KBM-7 (cell line): ENCODE measurements at regions not wholly inside any gene's neighbourhood (a gene's known extent, or its start where the extent isn't known, plus 50 kb on each side); places are given as distances from the start of the nearest gene placed in this dataset.

Experiments used
- DNase-seq: peaks from one replicate; pipeline ENCODE4 v3.0.0-alpha.2; 2015
- in situ Hi-C: fragments of 300-500 bp; cut with MboI; formaldehyde crosslinking; loops from 2 replicates; pipeline ENCODE4 v1.14.3; 2020; ENCODE audit warnings: low sequenced_read_pairs, low pct_unique_long_range_greater_than_20kb, mixed read lengths

DNA sequence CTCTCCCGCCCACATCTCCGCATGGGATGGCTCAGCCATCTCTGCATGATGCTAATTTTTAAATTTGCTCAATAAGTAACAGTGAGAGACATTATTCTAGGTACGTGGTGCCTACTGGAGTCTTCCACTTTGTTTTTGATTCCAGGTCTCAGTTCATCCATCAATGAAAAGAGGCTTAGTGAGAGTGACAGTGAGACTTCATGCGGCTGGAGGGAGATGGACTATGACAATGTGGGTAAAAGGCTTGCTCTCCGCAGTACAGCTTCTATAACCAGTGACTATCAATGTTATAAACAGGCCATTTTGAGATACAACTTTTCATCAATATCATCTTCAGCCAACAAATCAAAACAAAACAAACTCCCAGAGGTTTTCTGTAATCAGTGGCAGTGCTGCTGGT is 563.4 kb upstream of the MKI67 start:
- in situ Hi-C loops, result no loop called here
- no peak for DNase-seq

DNA sequence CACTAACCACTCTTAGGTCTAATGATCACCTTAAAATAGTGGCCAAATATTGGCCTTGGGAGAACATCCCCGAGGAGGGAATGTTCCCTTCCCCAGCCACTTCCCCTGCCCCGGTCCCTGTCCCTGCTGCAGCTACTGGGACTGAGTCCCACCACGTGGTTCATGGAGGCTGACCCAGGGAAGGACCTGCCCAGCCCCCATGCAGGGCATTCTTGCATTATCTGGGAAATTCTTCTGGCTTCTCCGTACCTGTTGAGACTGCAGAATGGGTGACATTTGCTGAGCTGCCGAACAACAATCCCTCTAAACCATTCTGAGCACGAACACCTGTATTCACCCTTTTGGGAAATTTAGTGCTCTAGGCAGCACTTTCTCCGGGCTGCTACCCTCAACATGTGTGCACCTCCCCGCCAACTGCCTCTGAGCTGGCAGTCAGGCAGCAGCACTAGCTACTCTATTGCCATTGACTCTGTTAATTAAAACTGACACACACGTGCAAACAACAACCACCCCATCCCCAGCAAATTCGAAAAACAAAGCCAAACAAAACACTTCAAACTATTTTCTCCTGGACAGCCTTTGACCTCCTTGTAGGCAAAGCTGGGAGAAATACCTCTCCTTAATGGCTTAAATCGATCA is 567.4 kb upstream of the MKI67 start:
- in situ Hi-C loops, result no loop called here
- no peak for DNase-seq

DNA sequence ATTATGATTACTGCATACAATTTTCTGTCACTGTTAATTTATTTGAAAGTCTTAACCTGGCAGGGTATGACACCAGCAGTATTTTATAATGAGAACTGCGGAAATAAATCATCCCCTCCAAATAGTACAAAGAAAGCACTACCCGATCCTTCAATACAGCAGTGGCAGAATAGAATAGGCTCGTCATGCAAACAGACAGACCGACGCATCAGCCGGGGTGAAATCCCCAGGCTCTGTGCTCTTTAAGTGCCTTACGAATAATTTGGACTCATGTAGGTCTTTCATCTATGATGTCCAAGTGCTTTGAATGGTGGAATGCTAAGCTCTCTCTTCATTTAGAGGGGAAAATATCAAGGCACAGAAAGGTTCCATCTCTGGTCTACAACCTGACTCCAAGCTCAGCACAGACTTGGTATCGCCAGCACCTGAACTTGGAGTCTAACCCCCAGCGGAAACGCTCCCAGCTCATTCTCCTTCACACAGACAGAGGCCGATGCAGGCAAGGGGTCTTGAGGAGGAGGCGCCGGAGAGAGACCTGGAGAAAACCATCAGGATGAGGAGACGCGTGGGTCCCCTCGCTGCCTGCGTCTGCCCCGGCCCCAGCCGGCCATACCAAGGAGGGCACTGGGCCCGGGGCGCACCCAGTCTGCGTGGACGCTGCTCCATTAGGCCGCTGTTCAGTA is 568.1 kb upstream of the MKI67 start:
- in situ Hi-C loops, result no loop called here
- no peak for DNase-seq

DNA sequence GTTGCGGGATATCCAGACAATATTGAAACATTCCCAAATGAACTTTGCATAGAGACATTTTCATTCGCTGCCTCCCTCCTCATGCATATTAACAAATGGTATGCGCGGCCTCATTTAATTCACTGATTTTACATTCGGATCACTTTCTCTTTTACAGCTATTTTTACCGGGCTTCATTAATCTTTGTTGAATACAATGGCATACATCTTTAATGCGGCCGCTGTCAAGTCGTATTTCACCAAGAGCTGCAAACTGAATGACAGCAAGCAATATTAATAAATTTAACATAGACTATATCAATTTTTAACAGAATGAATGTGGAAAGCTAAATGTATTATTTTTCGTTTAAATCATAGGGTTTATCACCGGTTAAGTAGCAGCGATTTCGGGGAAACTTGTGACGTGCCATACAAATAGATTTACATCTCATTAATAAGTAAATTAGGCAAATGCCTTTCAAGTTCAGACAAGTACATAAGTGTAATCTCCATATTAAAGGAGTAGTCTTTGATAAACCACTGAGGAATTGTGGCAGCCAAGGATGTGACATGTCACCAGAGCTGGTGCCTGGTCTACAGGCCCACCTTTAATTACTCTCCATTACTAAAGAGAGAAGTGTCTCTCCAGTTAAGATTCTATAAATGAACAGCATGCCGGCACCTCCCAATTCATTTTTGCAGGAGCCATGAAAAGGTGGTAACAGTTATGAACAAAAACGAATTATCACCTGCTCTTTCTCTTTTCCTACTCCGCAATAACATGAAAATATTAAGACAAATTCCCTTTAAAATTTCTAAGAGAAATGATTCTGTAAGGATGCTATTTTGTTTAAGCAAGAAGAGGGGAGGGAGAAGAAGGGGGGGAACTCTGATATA is 568.9 kb upstream of the MKI67 start:
- in situ Hi-C loops, result no loop called here
- DNase-seq, result no peak

DNA sequence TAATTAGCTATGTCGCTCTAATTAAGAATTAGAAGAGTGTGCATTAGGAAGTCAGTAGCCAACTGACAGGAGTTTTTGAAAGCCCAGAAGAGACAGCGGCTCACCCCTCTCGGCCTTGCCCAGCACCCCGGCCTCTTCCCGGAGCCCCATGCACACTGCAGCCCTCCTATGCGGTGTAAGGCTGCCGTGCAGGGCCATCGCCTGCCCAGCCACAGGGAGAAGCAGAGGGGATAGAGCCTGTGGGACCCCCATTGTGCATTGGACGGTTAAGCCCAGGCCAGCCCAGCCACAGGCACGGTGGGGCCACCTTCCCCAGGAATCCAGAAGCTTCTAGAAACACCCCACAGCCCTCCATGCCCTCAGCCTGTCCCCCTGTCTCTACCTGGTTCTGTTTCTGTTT is 569.7 kb upstream of the MKI67 start:
- in situ Hi-C loops, result no loop called here

DNA sequence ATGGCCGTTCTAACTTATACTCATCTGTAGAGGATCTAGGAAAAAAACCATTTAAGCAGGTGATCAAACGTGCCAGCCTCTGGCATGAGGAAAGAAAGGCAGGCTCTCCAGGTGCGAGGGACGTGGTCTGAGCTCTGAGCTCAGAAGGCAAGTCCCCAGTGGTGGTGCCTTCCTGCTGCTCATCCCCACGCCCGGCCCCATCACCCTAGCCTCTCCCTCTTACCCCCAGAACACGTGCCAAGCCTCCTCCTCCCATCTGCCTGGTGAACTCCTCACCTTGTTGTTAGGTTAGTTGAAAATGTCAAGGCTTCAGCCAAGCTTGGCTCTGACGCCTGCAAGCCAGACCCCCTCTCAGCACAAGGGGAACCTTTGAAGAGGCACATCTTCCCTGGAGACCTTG is 571.2 kb upstream of the MKI67 start:
- DNase-seq, result no peak
- in situ Hi-C loops, result no loop called here

More for the DNA sequence above, 569.7 kb upstream of the MKI67 start:
- no peak for DNase-seq

DNA sequence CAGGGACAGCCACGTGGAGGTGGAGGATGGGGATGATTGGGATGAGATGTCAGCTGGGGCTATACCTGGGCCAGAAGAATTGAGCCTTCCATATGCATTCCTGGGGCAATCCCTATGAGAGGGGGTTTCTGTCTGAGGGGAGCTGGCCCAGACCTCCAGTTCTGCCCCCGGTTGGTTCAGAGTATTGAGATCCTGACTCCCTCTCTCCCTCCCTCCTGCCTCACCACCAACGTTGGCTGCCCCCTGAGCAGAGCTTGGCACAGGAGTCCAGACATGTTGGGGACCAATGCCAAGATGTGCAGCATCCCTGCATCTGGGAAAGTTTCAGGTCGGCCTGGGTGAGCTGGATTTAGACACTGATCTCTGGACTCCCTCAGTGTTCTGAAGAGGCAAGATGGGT is 575.2 kb upstream of the MKI67 start:
- no peak for DNase-seq
- in situ Hi-C loops, result no loop called here

DNA sequence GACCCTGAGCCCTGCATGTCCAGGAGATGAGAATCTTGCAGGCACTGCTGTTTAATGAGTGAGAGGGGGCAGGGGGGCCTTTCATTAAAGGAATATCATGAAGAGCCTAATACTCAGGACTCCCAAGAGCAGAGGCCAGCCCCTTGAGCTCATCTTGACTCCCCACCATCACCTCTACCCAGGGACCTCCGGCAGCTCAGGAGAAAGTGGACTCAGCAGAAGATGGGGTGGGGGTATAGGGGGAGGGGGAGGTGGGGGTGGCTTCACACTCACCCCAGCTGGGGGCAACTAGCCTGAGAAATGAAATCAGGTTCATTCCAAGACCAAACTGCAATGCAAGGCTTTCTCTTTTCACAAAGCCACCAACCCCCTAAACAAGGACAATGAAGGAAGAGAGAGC is 575.6 kb upstream of the MKI67 start:
- DNase-seq, result no peak
- in situ Hi-C loops, result no loop called here

DNA sequence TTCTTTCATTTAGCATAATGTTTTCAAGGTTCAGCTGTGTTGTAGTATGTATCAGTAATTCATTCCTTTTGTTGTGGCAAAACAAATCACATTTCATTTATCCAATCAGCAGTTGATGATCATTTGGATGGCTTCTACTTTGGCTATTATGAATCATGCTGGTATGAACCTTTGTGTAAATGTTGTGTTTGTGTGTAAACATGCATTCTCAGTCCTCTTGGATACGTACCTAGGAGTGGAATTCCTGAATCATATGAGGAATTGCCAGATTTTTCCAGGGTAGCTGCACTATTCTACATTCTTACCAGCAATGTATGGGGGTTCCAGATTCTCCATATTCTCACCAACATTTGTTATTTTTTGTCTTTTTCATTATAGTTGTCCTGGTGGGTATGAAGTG is 578.5 kb upstream of the MKI67 start:
- DNase-seq, result no peak
- in situ Hi-C loops, result no loop called here

DNA sequence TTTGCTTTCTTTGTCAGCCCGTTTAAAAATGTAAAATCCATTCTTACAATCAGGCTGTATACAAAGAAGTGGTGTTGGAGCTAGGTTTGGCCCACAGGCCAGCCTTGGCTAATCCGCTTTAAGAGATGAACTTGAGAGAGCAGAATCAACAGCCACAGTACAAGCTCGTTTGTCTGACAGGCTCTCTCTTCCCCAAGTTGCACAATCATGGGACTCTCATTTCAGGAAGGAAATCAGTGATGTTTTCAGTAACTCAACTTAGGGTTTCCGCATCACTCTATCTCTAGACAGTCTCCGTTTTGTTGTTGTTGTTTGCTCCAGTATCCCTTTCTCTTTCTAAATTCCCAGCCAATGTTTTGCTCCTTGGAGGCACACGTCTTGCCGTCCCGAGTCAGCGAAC is 582.0 kb upstream of the MKI67 start:
- in situ Hi-C loops, result no loop called here

DNA sequence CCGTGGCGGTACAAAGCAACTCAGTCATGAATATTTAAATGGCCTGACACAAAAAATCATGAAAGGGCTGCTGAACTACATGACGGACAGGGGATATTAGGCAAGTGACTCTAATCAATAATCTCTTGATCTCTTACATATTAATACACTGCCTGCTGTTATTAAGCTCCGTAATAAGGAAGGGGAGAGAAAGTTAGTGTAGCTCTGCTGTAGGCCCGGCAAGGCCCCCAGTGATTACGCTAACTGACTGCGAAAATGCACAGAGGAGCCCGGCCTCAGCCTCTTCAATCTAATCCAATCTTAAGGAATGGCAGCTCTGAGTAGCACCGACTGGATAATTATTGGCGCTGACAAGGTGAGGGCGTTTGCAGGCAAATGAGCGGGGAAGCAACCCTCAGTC is 583.5 kb upstream of the MKI67 start:
- no peak for DNase-seq
- in situ Hi-C loops, result no loop called here

More for the DNA sequence above, 582.0 kb upstream of the MKI67 start:
- no peak for DNase-seq

DNA sequence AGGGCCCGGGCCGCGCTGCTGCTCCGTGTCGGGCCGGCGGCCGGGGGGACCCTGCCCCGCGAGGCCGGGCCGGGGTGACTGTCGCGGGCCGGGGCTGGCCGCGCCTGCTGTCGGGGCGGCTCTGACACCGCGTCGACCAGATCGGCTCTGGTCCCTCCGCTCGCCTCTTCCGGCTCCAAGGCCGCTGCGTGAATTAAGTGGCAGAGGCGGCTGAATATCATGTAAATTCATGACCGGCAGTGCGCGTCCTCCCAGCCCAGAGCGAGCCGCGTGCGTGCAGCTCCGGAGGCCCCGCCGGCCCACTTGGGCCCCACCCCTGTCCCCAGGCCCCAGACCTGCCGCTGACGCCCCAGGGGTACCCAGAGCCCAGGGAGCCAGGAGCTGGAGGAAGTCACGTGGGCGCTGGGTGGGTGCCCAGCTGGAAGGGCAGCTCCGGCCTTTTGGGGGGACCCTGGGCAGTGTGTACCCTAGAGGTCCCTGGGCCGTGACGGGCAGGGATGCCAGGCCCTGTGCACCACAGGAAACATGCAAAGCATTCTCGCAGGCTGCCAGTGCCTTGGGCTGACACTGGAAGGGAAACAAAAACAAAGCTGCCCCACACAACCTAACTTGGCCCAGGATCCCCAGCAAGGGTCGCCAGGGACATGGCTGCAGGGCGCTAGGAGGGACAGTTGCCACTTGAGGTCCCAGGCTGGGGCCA is 584.0 kb upstream of the MKI67 start:
- in situ Hi-C loops, result no loop called here
- DNase-seq, result no peak

DNA sequence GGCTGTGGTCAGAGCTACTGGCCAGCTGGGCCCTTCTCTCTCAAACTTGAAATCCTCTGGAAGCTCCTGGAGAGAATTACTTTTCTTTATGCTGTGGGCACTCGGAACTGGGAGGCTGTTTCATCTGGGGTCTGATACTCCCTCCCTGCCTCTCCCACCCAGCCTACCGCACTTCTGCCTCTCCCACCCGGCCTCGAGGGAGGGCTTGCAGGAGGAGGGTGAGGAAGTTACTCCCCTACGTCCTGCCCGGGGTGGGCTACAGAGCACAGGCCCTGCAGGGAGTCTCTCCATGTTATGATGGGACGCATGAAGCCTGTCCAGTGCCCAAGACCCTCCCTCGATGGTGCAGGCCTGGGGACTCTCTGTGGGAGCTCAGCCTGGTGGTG is 584.6 kb upstream of the MKI67 start:
- DNase-seq, result no peak
- in situ Hi-C loops, result no loop called here

DNA sequence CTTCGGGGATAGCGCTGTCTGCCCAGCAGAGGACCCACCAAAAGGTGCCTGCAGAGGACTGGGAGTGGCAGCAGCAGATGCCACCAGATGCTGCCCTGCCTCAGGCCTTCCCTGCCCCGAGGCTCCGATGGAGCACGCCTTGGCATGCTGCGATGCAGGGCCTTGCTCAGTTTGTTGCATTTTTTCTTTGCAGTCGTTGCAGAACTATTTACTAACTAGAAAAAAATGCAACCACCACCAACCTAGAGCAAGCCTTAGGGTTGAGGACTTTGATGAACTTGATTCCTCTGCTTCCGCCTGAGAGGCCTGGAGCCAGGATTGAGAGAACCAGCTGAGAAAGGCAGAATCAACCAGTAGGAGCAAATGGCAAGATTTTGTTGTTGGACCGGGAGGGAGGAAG is 585.6 kb upstream of the MKI67 start:
- DNase-seq, result no peak
- in situ Hi-C loops, result no loop called here

DNA sequence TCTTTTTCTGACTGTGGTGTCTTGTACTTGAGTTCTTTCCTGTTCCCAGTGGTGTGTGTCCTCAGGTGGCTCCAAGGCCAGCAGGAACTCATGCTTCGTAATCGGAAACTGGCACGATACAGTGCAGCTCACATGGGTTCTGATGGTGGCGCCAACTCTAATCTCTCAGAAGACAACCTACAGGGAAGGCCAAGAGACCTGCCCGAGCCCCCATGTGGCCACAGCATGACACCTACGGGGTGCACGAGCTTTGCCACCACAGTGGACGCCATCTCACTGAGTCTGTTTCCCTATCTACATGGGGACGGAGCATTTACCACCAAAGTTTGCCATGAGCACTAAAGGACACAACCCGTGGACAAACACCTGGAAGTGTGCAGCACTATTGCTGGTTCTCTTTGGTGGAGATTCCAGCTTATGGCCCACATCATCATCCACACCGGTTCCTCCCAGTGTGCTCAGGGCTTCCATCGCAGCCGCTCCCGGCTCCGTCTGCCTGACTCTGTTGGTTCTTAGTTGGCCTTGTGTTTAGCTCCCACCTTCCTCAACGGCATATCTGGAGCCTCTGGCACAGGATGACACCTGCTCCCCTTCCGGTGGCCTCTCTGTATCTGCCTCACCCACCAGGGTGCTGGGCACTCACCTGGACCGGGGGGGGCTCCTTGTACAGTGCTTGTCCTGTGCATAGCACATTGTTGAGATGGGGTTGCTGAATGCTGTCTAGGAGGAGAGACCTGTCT is 586.6 kb upstream of the MKI67 start:
- no peak for DNase-seq
- in situ Hi-C loops, result no loop called here

DNA sequence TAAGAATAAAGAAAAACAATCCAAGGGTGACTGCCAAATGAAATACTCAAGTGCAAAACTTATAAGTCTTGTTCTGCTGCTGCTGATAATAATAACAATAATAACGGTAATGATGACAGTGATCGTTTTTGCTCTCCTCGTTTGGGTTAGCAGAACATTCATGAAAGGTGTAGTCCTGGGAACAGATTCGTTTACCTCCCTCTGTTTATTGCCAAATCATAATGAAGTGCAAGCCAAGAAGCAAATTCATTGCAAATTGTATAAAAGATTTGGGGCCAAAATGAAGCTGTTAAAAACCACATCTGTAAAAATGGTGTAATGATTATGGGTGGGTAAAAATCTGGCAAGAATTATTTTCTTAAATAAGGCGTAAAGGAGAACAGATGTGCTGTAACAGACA is 587.2 kb upstream of the MKI67 start:
- in situ Hi-C loops, result no loop called here
- no peak for DNase-seq

DNA sequence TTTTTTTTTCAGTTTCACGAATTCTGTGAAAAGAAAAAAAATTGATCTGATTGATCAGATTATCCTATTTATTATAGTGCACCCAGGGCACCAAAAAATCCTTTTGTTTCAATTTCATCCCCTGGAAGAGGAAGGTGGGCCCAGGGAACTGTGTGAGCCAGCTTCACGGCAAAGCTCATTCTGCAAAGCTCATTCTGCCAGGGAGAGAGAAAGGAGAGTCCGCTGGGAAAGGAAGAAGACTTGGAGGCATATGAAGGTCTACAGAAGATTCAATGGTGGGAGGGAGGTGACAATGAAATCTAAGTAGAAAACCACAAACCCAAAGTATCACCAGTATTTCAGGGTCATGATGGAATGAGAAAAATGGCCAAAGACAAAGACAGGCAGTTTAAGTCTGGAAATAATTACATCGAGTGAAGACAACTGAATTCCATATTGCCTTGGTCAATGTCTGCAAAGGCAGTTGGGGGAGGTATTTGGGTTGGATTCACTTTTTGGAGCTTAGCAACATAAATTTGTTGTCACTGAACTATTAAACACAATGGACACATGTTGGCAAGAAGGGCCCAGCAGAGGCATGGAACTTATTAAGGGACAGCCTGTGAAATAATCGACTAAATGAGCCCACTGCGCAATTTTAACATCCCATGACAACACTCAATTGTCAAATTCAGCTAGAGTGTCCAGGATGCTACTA is 587.8 kb upstream of the MKI67 start:
- no peak for DNase-seq
- in situ Hi-C loops, result no loop called here

DNA sequence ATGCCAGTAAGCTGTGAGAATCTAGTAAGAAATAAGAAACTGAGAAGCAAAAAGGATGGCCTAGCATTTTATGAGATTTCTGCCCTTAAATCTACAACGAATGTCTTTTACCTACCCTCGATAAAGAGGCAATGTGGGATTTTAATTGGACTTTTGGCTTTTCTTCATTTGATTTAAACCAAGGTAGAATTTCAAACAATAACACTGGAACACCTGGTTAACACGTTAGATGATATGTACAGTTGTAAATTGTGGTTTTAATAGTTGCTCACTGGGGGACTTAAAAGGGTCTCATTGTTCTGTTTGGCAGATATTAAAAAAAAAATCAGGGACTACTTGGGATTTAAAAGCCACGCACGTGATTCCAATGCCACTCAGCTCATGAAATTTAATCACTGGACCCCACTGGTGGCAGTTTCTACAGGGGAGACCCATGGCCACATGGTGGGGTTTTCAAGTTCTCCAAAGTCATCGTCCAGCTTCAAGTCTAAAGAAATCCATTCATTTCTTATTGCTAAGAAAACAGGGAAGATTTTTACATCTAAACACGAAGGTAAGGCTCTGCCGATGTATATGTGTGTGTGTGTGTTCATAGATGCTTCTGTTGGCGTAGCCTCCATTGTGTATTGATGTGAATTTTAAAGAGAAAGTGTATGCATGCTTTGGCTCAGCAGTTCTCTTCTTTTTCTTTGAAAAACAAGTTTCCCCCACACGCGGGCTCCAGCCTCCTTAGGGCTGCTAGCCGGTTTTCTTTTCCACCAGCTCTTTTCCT is 588.6 kb upstream of the MKI67 start:
- in situ Hi-C loops, result no loop called here
- DNase-seq, result no peak
